GM12872 (cell line): ENCODE measurements at regions not wholly inside any gene's neighbourhood (a gene's known extent, or its start where the extent isn't known, plus 50 kb on each side); places are given as distances from the start of the nearest gene placed in this dataset.

Experiments used
- CTCF ChIP-seq: IDR thresholded peaks from 3 replicates; pipeline ENCODE4 v1.5.1; 2011; ENCODE audit warnings: low read depth, mild to moderate bottlenecking, low read length, moderate library complexity; ENCODE audit not compliant: insufficient read depth

GRCh38 chr17:36869856-36870719 lies 67.2 kb upstream of the LHX1 start:
- no peak for TF ChIP-seq CTCF

- TF ChIP-seq CTCF: no peak
Measured at GRCh38 chr17:36870720-36870999, 66.6 kb upstream of the LHX1 start.

- no peak for TF ChIP-seq CTCF
Measured at GRCh38 chr17:36875698-36876293, 61.5 kb upstream of the LHX1 start.

GRCh38 chr17:36876966-36877365 lies 60.3 kb upstream of the LHX1 start:
- TF ChIP-seq CTCF: no peak

- TF ChIP-seq CTCF: no peak
Measured at GRCh38 chr17:36877771-36878170, 59.5 kb upstream of the LHX1 start.

- no peak for TF ChIP-seq CTCF
Measured at GRCh38 chr17:36878216-36878615, 59.1 kb upstream of the LHX1 start.

- TF ChIP-seq CTCF: no peak
Measured at GRCh38 chr17:36879027-36879426, 58.2 kb upstream of the LHX1 start.
